ENCODE measurements at regions not wholly inside any gene's neighbourhood (a gene's known extent, or its start where the extent isn't known, plus 50 kb on each side); places are given as distances from the start of the nearest gene placed in this dataset.

- no peak overlapping the region for H3K4me3 ChIP-seq (ENCODE audit: low read depth, poor library complexity, severe bottlenecking)
- 6 to 7% methylated on average over 3 of the region's 3 CpGs for WGBS, 2 donors
- intact Hi-C loops (cut with DNase I; ENCODE audit: low total_unique reads) = no loop called here
- no peak for DNase-seq (ENCODE audit: low spot score in 2 of 2)
- TF ChIP-seq POLR2A (IDR thresholded peaks at IDR 0.05) = no peak
- no peak for TF ChIP-seq CTCF (IDR thresholded peaks at IDR 0.05)
Observed at GRCh38 chr13:68697551-68697950, 1410.1 kb upstream of the ATXN8OS start.

- 67 to 80% methylated on average over 2 of the region's 2 CpGs for WGBS, 2 donors
- intact Hi-C loops (cut with DNase I; ENCODE audit: low total_unique reads) = no loop called here
- DNase-seq (ENCODE audit: low spot score in 2 of 2) = no peak
Observed at GRCh38 chr13:68696907-68697306, 1410.7 kb upstream of the ATXN8OS start.

GRCh38 chr13:68692049-68692448 is 1415.6 kb upstream of the ATXN8OS start:
- WGBS, 2 donors = 84 to 96% methylated on average over 1 of the region's 1 CpG
- TF ChIP-seq POLR2A (IDR thresholded peaks at IDR 0.05) = no peak
- no peak overlapping the region for H3K4me3 ChIP-seq (ENCODE audit: low read depth, poor library complexity, severe bottlenecking)
- intact Hi-C loops (cut with DNase I; ENCODE audit: low total_unique reads) = no loop called here
- DNase-seq (ENCODE audit: low spot score in 2 of 2) = no peak

More at GRCh38 chr13:68696907-68697306, 1410.7 kb upstream of the ATXN8OS start:
- no peak overlapping the region for H3K4me3 ChIP-seq (ENCODE audit: low read depth, poor library complexity, severe bottlenecking)
- TF ChIP-seq POLR2A (IDR thresholded peaks at IDR 0.05) (no peak), CTCF (IDR thresholded peaks at IDR 0.05) (no peak)

- intact Hi-C loops (cut with DNase I; ENCODE audit: low total_unique reads) = no loop called here
- no peak for DNase-seq (ENCODE audit: low spot score in 2 of 2)
- no peak overlapping the region for H3K4me3 ChIP-seq (ENCODE audit: low read depth, poor library complexity, severe bottlenecking)
- 58 to 75% methylated on average over 2 of the region's 2 CpGs for WGBS, 2 donors
- TF ChIP-seq CTCF (IDR thresholded peaks at IDR 0.05) (no peak), POLR2A (IDR thresholded peaks at IDR 0.05) (no peak)
Observed at GRCh38 chr13:68690567-68690966, 1417.1 kb upstream of the ATXN8OS start.

- TF ChIP-seq CTCF (IDR thresholded peaks at IDR 0.05) = no peak
- intact Hi-C loops (cut with DNase I; ENCODE audit: low total_unique reads) = no loop called here
- no peak for DNase-seq (ENCODE audit: low spot score in 2 of 2)
- no peak overlapping the region for H3K4me3 ChIP-seq (ENCODE audit: low read depth, poor library complexity, severe bottlenecking)
- 70 to 74% methylated on average over 2 of the region's 2 CpGs for WGBS, 2 donors
Observed at GRCh38 chr13:68676513-68677115, 1431.0 kb upstream of the ATXN8OS start.

GRCh38 chr13:68675209-68675608 is 1432.4 kb upstream of the ATXN8OS start:
- H3K4me3 ChIP-seq (ENCODE audit: low read depth, poor library complexity, severe bottlenecking) = no peak overlapping the region
- no peak for DNase-seq (ENCODE audit: low spot score in 2 of 2)
- TF ChIP-seq CTCF (IDR thresholded peaks at IDR 0.05) = no peak
- TF ChIP-seq POLR2A (IDR thresholded peaks at IDR 0.05) = no peak
- intact Hi-C loops (cut with DNase I; ENCODE audit: low total_unique reads) = no loop called here
- 49 to 58% methylated on average over 2 of the region's 2 CpGs for WGBS, 2 donors

All from lower leg skin (tissue), 4 donors.